IMR-90 (cell line): ENCODE measurements at regions not wholly inside any gene's neighbourhood (a gene's known extent, or its start where the extent isn't known, plus 50 kb on each side); places are given as distances from the start of the nearest gene placed in this dataset.

ENCODE experiments used
- ATAC-seq: fragments of 200-7000 bp; cut with Tn5 transposase; 2 replicates; pipeline ENCODE4 v1.9.1; 2020; ENCODE audit warnings: low read depth, mild to moderate bottlenecking, moderate library complexity
- BruUV-seq: library from RNA; stranded (reverse); fragments of 400-500 nt; replicated peaks from 2 replicates; lab custom pipeline; 2021; lab: Mats Ljungman, UMichigan
- CTCF ChIA-PET: fragments of 300-600 bp; formaldehyde crosslinking; extraction: SDS; loops from one replicate; lab custom pipeline; 2021; ENCODE audit warnings: antibody characterized with exemption; lab: Yijun Ruan, JAX
- POLR2A ChIA-PET: fragments of 300-600 bp; sonication (Branson Sonifier 250); formaldehyde crosslinking; loops from one replicate; lab custom pipeline; 2022; ENCODE audit warnings: antibody characterized with exemption; ENCODE audit not compliant: unreplicated experiment; lab: Charles Lee
- DNase-seq: peaks from one replicate; pipeline ENCODE4 v3.0.0; 2013
- H2AFZ ChIP-seq: replicated peaks from 2 replicates; pipeline ENCODE3; 2013; ENCODE audit warnings: low read length, mild to moderate bottlenecking; ENCODE audit not compliant: poor library complexity
- H2AK5ac ChIP-seq: 2 replicates; pipeline ENCODE4 v1.6.1; 2013; ENCODE audit warnings: low read depth, low read length, inconsistent platforms
- H2AK9ac ChIP-seq: replicated peaks from 2 replicates; pipeline ENCODE3; 2013; ENCODE audit warnings: mild to moderate bottlenecking, low read depth, low read length, moderate library complexity; ENCODE audit not compliant: poor library complexity
- H2BK120ac ChIP-seq: 2 replicates; pipeline ENCODE4 v1.6.1; 2013; ENCODE audit warnings: low read depth, low read length, inconsistent platforms
- H2BK15ac ChIP-seq: 3 replicates; pipeline ENCODE4 v1.6.1; 2013; ENCODE audit warnings: low read depth, low read length, inconsistent platforms
- H2BK20ac ChIP-seq: 2 replicates; pipeline ENCODE4 v1.6.1; 2013; ENCODE audit warnings: low read depth, mild to moderate bottlenecking, inconsistent platforms, low read length, moderate library complexity
- H2BK5ac ChIP-seq: 2 replicates; pipeline ENCODE4 v1.6.1; 2013; ENCODE audit warnings: mild to moderate bottlenecking, low read depth, low read length, inconsistent platforms; ENCODE audit not compliant: poor library complexity, severe bottlenecking
- H3K14ac ChIP-seq: replicated peaks from 2 replicates; pipeline ENCODE4 v1.6.1; 2013; ENCODE audit warnings: low read depth, low read length, inconsistent platforms
- H3K18ac ChIP-seq: 2 replicates; pipeline ENCODE4 v1.6.1; 2013; ENCODE audit warnings: low read depth, low read length, control low read depth
- H3K23ac ChIP-seq: 2 replicates; pipeline ENCODE4 v1.6.1; 2013; ENCODE audit warnings: low read depth, low read length, inconsistent platforms
- H3K27ac ChIP-seq: 2 replicates; pipeline ENCODE4 v1.5.1; 2013; ENCODE audit warnings: mild to moderate bottlenecking, control low read depth, low read length; ENCODE audit not compliant: insufficient read depth
- H3K27me3 ChIP-seq: 2 replicates; pipeline ENCODE4 v1.6.1; 2013; ENCODE audit warnings: low read length; ENCODE audit not compliant: control insufficient read depth, insufficient read depth
- H3K36me3 ChIP-seq: 2 replicates; pipeline ENCODE4 v1.6.1; 2013; ENCODE audit warnings: low read length, mixed read lengths; ENCODE audit not compliant: control insufficient read depth, insufficient read depth
- H3K4ac ChIP-seq: 2 replicates; pipeline ENCODE4 v1.6.1; 2013; ENCODE audit warnings: low read depth, low read length, inconsistent platforms
- H3K4me1 ChIP-seq: 2 replicates; pipeline ENCODE4 v1.6.1; 2013; ENCODE audit warnings: low read length, mixed read lengths; ENCODE audit not compliant: control insufficient read depth, insufficient read depth
- H3K4me2 ChIP-seq: 2 replicates; pipeline ENCODE4 v1.6.1; 2013; ENCODE audit warnings: low read depth, mild to moderate bottlenecking, control low read depth, low read length, moderate library complexity
- H3K4me3 ChIP-seq: 2 replicates; pipeline ENCODE4 v1.5.1; 2013; ENCODE audit warnings: low read depth, mild to moderate bottlenecking, control low read depth, low read length, moderate library complexity; ENCODE audit not compliant: insufficient read depth
- H3K56ac ChIP-seq: 2 replicates; pipeline ENCODE4 v1.6.1; 2013; ENCODE audit warnings: low read length, inconsistent platforms; ENCODE audit not compliant: insufficient read depth; ENCODE audit errors: extremely low read depth
- H3K79me1 ChIP-seq, 2 experiments: 2 replicates each; pipeline ENCODE4 v1.6.1; 2013; ENCODE audit warnings: low read length in 2 of 2, inconsistent platforms in 1 of 2, low read depth in 1 of 2
- H3K9ac ChIP-seq: 2 replicates; pipeline ENCODE4 v1.6.1; 2013; ENCODE audit warnings: low read depth, low read length, control low read depth
- H3K9me1 ChIP-seq: 2 replicates; pipeline ENCODE4 v1.6.1; 2013; ENCODE audit warnings: low read length, inconsistent platforms; ENCODE audit not compliant: insufficient read depth
- H3K9me3 ChIP-seq: 2 replicates; pipeline ENCODE4 v1.6.1; 2013; ENCODE audit warnings: low read length; ENCODE audit not compliant: control insufficient read depth, insufficient read depth
- H4K20me1 ChIP-seq: 2 replicates; pipeline ENCODE4 v1.6.1; 2013; ENCODE audit warnings: low read length, inconsistent platforms; ENCODE audit not compliant: insufficient read depth
- H4K5ac ChIP-seq: 2 replicates; pipeline ENCODE4 v1.6.1; 2013; ENCODE audit warnings: mild to moderate bottlenecking, low read depth, low read length, control low read depth
- H4K8ac ChIP-seq, 2 experiments: 2 replicates each; pipeline ENCODE4 v1.6.1; 2013; ENCODE audit warnings: low read depth in 2 of 2, low read length in 2 of 2, control low read depth in 1 of 2, inconsistent platforms in 1 of 2
- H4K91ac ChIP-seq: 2 replicates; pipeline ENCODE4 v1.6.1; 2013; ENCODE audit warnings: low read depth, low read length, inconsistent platforms; ENCODE audit not compliant: insufficient read depth
- MXI1 ChIP-seq: IDR thresholded peaks from 2 replicates; pipeline ENCODE4 v1.6.1; 2012; ENCODE audit warnings: low read depth, mild to moderate bottlenecking, low read length, moderate library complexity, borderline replicate concordance
- NFE2L2 ChIP-seq: fragments of 150-350 bp; IDR thresholded peaks from 2 replicates; pipeline ENCODE4 v1.6.1; 2016; ENCODE audit warnings: low read depth, mild to moderate bottlenecking, low read length
- RCOR1 ChIP-seq: IDR thresholded peaks from 2 replicates; pipeline ENCODE4 v1.6.1; 2012; ENCODE audit warnings: mild to moderate bottlenecking, low read length, improper control_type of control experiment; ENCODE audit not compliant: insufficient replicate concordance
- USF2 ChIP-seq: fragments of 150-350 bp; IDR thresholded peaks from 2 replicates; pipeline ENCODE4 v1.6.1; 2017; ENCODE audit warnings: mild to moderate bottlenecking, antibody characterized with exemption, low read length, low read depth
- WGBS, 2 experiments: methylation state at CpG; one replicate each; pipeline versions ENCODE4 v1.1.5 to v1.1.7; 2013; ENCODE audit warnings: missing lambda C conversion rate in 2 of 2; ENCODE audit not compliant: insufficient read length in 1 of 2; ENCODE audit errors: extremely low coverage in 2 of 2; 5-methylcytosine and 5-hydroxymethylcytosine counted together
- dilution Hi-C: fragments of 300-500 bp; cut with HindIII; formaldehyde crosslinking; loops from one replicate; pipeline ENCODE4 v1.14.3; 2018; ENCODE audit warnings: low sequenced_read_pairs; ENCODE audit not compliant: unreplicated experiment
- in situ Hi-C: fragments of 300-500 bp; cut with MboI; formaldehyde crosslinking; loops from 3 replicates; pipeline ENCODE4 v1.14.3; 2019; ENCODE audit warnings: low sequenced_read_pairs, inconsistent platforms, mixed read lengths
- intact Hi-C: fragments of 100-400 bp; cut with micrococcal nuclease; formaldehyde crosslinking; loops from 2 replicates; pipeline ENCODE4 v1.10.0; 2022
- TF ChIP-seq, protein P1 (sequence below): fragments of 150-350 bp; IDR thresholded peaks from 2 replicates; pipeline ENCODE4 v1.6.1; 2016; ENCODE audit warnings: low read depth, mild to moderate bottlenecking, low read length, moderate library complexity, borderline replicate concordance

GRCh38 chr4:152041295-152041694 lies 280.5 kb upstream of the GATB start:
- ATAC-seq (no peak), DNase-seq (no peak)
- H3K18ac ChIP-seq, result no peak overlapping the region
- BruUV-seq, result no TSS peak
- H3K56ac ChIP-seq, result no peak overlapping the region
- H3K9me3 ChIP-seq, result no peaks in the 10 kb centered on the region
- H3K27ac ChIP-seq, result no peak overlapping the region
- no peak overlapping the region for H4K8ac ChIP-seq
- no peak overlapping the region for H2BK20ac ChIP-seq
- H4K5ac ChIP-seq, result no peak overlapping the region
- peaks cover 9% of the 10 kb centered on the region for H3K27me3 ChIP-seq
- ChIA-PET POLR2A (no interaction called here), CTCF (interaction anchor here (0.6 kb wide), 1 partner anchor 97 kb away, joined by 3 read pairs; no protein-coding TSS in a partner anchor)
- H2BK5ac ChIP-seq, result no peak overlapping the region
- H2AK9ac ChIP-seq, result no peak overlapping the region
- whole genome bisulfite sequencing, 2 experiments, result 88% methylated on average over 2 of the region's 4 CpGs; no CpG with 5 or more reads in 1 of the 2 experiments
- H3K9ac ChIP-seq, result no peak overlapping the region
- in situ Hi-C loops, result no loop called here
- no peaks in the 10 kb centered on the region for H4K20me1 ChIP-seq
- H2BK15ac ChIP-seq, result no peak overlapping the region
- no peaks in the 10 kb centered on the region for H3K79me1 ChIP-seq
- no peak overlapping the region for H3K4me3 ChIP-seq
- H3K23ac ChIP-seq, result no peak overlapping the region
- no peak overlapping the region for H2AFZ ChIP-seq
- H3K36me3 ChIP-seq, result no peaks in the 10 kb centered on the region
- no peak overlapping the region for H4K91ac ChIP-seq
- H3K14ac ChIP-seq, result no peak overlapping the region
- no peak overlapping the region; the same call in 1 of the 2 replicates for H2BK120ac ChIP-seq
- TF ChIP-seq, protein P1, sequence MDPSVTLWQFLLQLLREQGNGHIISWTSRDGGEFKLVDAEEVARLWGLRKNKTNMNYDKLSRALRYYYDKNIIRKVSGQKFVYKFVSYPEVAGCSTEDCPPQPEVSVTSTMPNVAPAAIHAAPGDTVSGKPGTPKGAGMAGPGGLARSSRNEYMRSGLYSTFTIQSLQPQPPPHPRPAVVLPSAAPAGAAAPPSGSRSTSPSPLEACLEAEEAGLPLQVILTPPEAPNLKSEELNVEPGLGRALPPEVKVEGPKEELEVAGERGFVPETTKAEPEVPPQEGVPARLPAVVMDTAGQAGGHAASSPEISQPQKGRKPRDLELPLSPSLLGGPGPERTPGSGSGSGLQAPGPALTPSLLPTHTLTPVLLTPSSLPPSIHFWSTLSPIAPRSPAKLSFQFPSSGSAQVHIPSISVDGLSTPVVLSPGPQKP, result no peak
- no peak for TF ChIP-seq MXI1
- TF ChIP-seq RCOR1, result no peak
- no peak for TF ChIP-seq USF2
- no peak for TF ChIP-seq NFE2L2
- no peak overlapping the region for H3K4me2 ChIP-seq
- no peak overlapping the region for H3K4ac ChIP-seq
- no peak overlapping the region for H2AK5ac ChIP-seq
- intact Hi-C loops, result no loop called here
- dilution Hi-C loops, result no loop called here
- peaks cover 7% of the 10 kb centered on the region for H3K9me1 ChIP-seq
- H3K4me1 ChIP-seq, result peaks cover 16% of the 10 kb centered on the region
